ENCODE measurements at regions not wholly inside any gene's neighbourhood (a gene's known extent, or its start where the extent isn't known, plus 50 kb on each side); places are given as distances from the start of the nearest gene placed in this dataset.

DNA sequence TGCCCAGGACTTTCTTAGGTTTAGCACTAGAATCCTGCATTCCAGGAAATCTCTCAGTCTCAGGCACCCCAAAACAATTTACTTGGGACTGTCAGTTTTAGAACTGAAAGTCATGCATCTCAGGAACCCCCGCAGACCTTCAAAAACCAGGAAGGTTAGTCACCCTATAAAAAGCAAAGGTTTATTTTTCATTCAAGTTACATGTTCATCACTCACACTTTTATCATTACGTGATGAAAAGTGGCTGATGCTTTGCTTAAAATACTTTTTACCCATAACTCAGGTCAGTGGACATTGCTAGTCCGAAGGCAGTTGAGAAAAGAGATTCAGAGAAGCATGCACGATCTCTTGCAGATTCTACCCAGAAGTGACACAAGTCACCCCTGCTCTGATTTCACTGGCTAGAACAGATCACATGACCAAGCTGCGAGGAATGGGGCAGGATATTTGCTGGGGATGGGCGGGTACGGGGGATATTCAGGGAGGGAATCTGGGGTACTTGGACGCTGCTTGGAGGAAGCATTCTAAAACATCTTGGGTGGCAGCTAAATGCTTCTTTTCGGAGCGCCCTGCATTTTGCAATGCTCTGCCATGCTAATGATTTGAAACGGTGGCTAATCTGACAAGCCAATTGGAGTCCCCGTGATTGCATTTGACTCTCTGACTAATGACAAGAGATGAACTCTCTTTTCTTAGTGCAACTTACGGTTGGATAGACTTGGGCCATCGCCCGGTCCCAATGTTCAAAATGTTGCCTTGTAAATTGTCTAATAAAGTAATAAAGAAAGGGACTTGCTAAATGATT, 110.2 kb downstream of the MIAT start:
- H3K4me3 ChIP-seq (ENCODE audit: control extremely low read depth in 1 of 5, extremely low read depth in 1 of 5, insufficient read depth in 1 of 5, low read depth in 2 of 5, low read length in 4 of 5), result no peak overlapping the region
- POLR2A ChIA-PET, result no interaction called here
- Mint-ChIP-seq H3K27ac (no peak overlapping the region), H3K4me3 (no peak overlapping the region), H3K9me3 (ENCODE audit: insufficient read depth) (no peaks in the 10 kb centered on the region), H3K4me1 (no peaks in the 10 kb centered on the region), H3K27me3 (no peaks in the 10 kb centered on the region)
- peaks cover 0 to 25% of the 10 kb centered on the region in 2 experiments for H3K36me3 ChIP-seq (replicated peaks in 1 of 2; ENCODE audit: control extremely low read depth in 1 of 2, control insufficient read depth in 1 of 2, extremely low read depth in 1 of 2, insufficient read depth in 2 of 2, low read length in 1 of 2)
- H3K27ac ChIP-seq (ENCODE audit: low read length in 2 of 2), result no peak overlapping the region
- no peak overlapping the region for H3K4me2 ChIP-seq (replicated peaks; ENCODE audit: low read depth, low read length, poor library complexity, severe bottlenecking)
- TF ChIP-seq, protein P1, sequence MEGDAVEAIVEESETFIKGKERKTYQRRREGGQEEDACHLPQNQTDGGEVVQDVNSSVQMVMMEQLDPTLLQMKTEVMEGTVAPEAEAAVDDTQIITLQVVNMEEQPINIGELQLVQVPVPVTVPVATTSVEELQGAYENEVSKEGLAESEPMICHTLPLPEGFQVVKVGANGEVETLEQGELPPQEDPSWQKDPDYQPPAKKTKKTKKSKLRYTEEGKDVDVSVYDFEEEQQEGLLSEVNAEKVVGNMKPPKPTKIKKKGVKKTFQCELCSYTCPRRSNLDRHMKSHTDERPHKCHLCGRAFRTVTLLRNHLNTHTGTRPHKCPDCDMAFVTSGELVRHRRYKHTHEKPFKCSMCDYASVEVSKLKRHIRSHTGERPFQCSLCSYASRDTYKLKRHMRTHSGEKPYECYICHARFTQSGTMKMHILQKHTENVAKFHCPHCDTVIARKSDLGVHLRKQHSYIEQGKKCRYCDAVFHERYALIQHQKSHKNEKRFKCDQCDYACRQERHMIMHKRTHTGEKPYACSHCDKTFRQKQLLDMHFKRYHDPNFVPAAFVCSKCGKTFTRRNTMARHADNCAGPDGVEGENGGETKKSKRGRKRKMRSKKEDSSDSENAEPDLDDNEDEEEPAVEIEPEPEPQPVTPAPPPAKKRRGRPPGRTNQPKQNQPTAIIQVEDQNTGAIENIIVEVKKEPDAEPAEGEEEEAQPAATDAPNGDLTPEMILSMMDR (IDR thresholded peaks at IDR 0.05), result no peak
- no peaks in the 10 kb centered on the region for H3K4me1 ChIP-seq (ENCODE audit: control insufficient read depth in 2 of 2, insufficient read depth in 2 of 2, low read length in 2 of 2)
- H3K79me2 ChIP-seq (ENCODE audit: control insufficient read depth, insufficient read depth, low read length), result no peaks in the 10 kb centered on the region
- ATAC-seq (ENCODE audit: low read depth) (no peak), DNase-seq (no peak)
- H4K20me1 ChIP-seq (ENCODE audit: control insufficient read depth, insufficient read depth, low read length, poor library complexity, severe bottlenecking), result no peaks in the 10 kb centered on the region
- H3K9me3 ChIP-seq (ENCODE audit: control extremely low read depth in 1 of 3, control insufficient read depth in 2 of 3, insufficient read depth in 1 of 3, low read length in 2 of 3), result peaks cover 0 to 14% (median 0%) of the 10 kb centered on the region in 3 donors
- H3K27me3 ChIP-seq (replicated peaks in 1 of 4; ENCODE audit: control extremely low read depth in 1 of 4, control insufficient read depth in 3 of 4, insufficient read depth in 4 of 4, low read length in 3 of 4), result no peaks in the 10 kb centered on the region
- no peak overlapping the region for H3K9ac ChIP-seq (ENCODE audit: low read length)
- 96% methylated on average over 8 of the region's 15 CpGs for WGBS (ENCODE audit: insufficient coverage)
- intact Hi-C loops (cut with micrococcal nuclease), result no loop called here
- CTCF ChIA-PET, result no interaction called here
- no peak overlapping the region for H2AFZ ChIP-seq (ENCODE audit: insufficient read depth, low read depth, low read length, poor library complexity, severe bottlenecking)

DNA sequence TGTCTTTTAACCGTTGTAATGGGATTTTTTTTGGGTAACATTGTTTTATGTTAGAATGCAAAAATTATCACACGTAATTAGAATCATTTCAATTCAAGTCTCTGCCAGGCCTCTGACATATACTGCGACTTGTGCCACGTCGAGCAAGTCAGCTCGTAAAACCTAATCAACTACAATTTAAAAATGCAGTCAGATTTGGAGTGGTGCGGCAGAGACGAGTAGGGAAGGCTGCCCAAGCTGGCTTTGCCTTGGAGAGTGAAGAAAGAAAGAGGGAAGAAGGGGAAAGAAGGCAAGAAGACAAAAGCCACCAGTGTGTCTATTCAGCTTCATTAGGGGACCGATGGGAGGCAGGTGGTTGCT, 110.7 kb downstream of the MIAT start:
- Histone ChIP-seq H3K4me3 (ENCODE audit: control extremely low read depth in 1 of 5, extremely low read depth in 1 of 5, insufficient read depth in 1 of 5, low read depth in 2 of 5, low read length in 4 of 5) (no peak overlapping the region), H3K4me2 (replicated peaks; ENCODE audit: low read depth, low read length, poor library complexity, severe bottlenecking) (no peak overlapping the region), H3K36me3 (replicated peaks in 1 of 2; ENCODE audit: control extremely low read depth in 1 of 2, control insufficient read depth in 1 of 2, extremely low read depth in 1 of 2, insufficient read depth in 2 of 2, low read length in 1 of 2) (peaks cover 0 to 25% of the 10 kb centered on the region in 2 experiments), H3K79me2 (ENCODE audit: control insufficient read depth, insufficient read depth, low read length) (no peaks in the 10 kb centered on the region), H3K27ac (ENCODE audit: low read length in 2 of 2) (no peak overlapping the region), H4K20me1 (ENCODE audit: control insufficient read depth, insufficient read depth, low read length, poor library complexity, severe bottlenecking) (no peaks in the 10 kb centered on the region), H3K9me3 (ENCODE audit: control extremely low read depth in 1 of 3, control insufficient read depth in 2 of 3, insufficient read depth in 1 of 3, low read length in 2 of 3) (peaks cover 0 to 14% (median 0%) of the 10 kb centered on the region in 3 donors), H3K9ac (ENCODE audit: low read length) (no peak overlapping the region), H2AFZ (ENCODE audit: insufficient read depth, low read depth, low read length, poor library complexity, severe bottlenecking) (no peak overlapping the region), H3K4me1 (ENCODE audit: control insufficient read depth in 2 of 2, insufficient read depth in 2 of 2, low read length in 2 of 2) (no peaks in the 10 kb centered on the region), H3K27me3 (replicated peaks in 1 of 4; ENCODE audit: control extremely low read depth in 1 of 4, control insufficient read depth in 3 of 4, insufficient read depth in 4 of 4, low read length in 3 of 4) (no peaks in the 10 kb centered on the region)
- Mint-ChIP-seq H3K27ac (no peak overlapping the region), H3K4me3 (no peak overlapping the region), H3K9me3 (ENCODE audit: insufficient read depth) (no peaks in the 10 kb centered on the region), H3K4me1 (no peaks in the 10 kb centered on the region), H3K27me3 (no peaks in the 10 kb centered on the region)
- DNase-seq (no peak), ATAC-seq (ENCODE audit: low read depth) (no peak)
- intact Hi-C loops (cut with micrococcal nuclease), result no loop called here
- WGBS (ENCODE audit: insufficient coverage), result 100% methylated on average over 2 of the region's 9 CpGs
- CTCF ChIA-PET, result no interaction called here
- POLR2A ChIA-PET, result no interaction called here
- TF ChIP-seq EZH2 (IDR thresholded peaks at IDR 0.05; ENCODE audit: borderline replicate concordance, insufficient read depth, low read depth, low read length, poor library complexity, severe bottlenecking), result no peak
- TF ChIP-seq, protein P1 (IDR thresholded peaks at IDR 0.05), result no peak
